B cell (primary cell): ENCODE measurements at regions not wholly inside any gene's neighbourhood (a gene's known extent, or its start where the extent isn't known, plus 50 kb on each side); places are given as distances from the start of the nearest gene placed in this dataset.

Source experiments
- ATAC-seq: fragments of 200-7000 bp; cut with Tn5 transposase; one replicate; pipeline ENCODE4 v1.10.0; 2021; ENCODE audit warnings: low read depth, mild to moderate bottlenecking, moderate number of reproducible peaks, moderate library complexity
- CTCF ChIA-PET: fragments of 350-600 bp; sonication (Branson Sonifier 250); formaldehyde crosslinking; loops from one replicate; lab custom pipeline; 2021; ENCODE audit warnings: antibody characterized with exemption, inconsistent platforms; lab: Charles Lee
- POLR2A ChIA-PET: fragments of 350-600 bp; sonication (Branson Sonifier 250); formaldehyde crosslinking; loops from one replicate; lab custom pipeline; 2021; ENCODE audit warnings: antibody characterized with exemption; lab: Charles Lee
- DNase-seq: peaks from one replicate; pipeline ENCODE4 v3.0.0; 2013
- H2AFZ ChIP-seq: 2 replicates; pipeline ENCODE4 v1.6.1; 2012; ENCODE audit warnings: mild to moderate bottlenecking, low read depth, low read length; ENCODE audit not compliant: insufficient read depth, poor library complexity, severe bottlenecking
- H3K27ac ChIP-seq, 2 donors: 1 replicate in 1 of 2; 2 replicates in 1 of 2; pipeline ENCODE4 v1.5.1; 2012 to 2013; ENCODE audit warnings: low read length in 2 of 2, mild to moderate bottlenecking in 2 of 2, moderate library complexity in 1 of 2
- H3K27me3 ChIP-seq, 4 experiments: fragments of 200-600 bp in 1 of 4; sonication (generic) in 1 of 4; replicated peaks in 1 of 4; 1 replicate in 2 of 4; 2 replicates in 2 of 4; pipeline versions ENCODE4 v1.6.1 to v1.7.0; 2013 to 2016; ENCODE audit warnings: low read length in 3 of 4, mild to moderate bottlenecking in 2 of 4, mixed read lengths in 1 of 4, moderate library complexity in 1 of 4; ENCODE audit not compliant: insufficient read depth in 4 of 4, control insufficient read depth in 3 of 4; ENCODE audit errors: control extremely low read depth in 1 of 4
- H3K36me3 ChIP-seq, 2 experiments: replicated peaks in 1 of 2; 1 replicate in 1 of 2; 2 replicates in 1 of 2; pipeline versions ENCODE4 v1.6.1 to v1.7.1; 2013; ENCODE audit warnings: low read length in 1 of 2; ENCODE audit not compliant: insufficient read depth in 2 of 2, control insufficient read depth in 1 of 2; ENCODE audit errors: control extremely low read depth in 1 of 2, extremely low read depth in 1 of 2
- H3K4me1 ChIP-seq, 2 donors: fragments of 200-600 bp in 1 of 2; sonication (generic) in 1 of 2; 1 replicate in 1 of 2; 2 replicates in 1 of 2; pipeline versions ENCODE4 v1.5.1 to v1.6.1; 2013 to 2017; ENCODE audit warnings: low read length in 2 of 2; ENCODE audit not compliant: control insufficient read depth in 2 of 2, insufficient read depth in 2 of 2
- H3K4me2 ChIP-seq: replicated peaks from 2 replicates; pipeline ENCODE3; 2012; ENCODE audit warnings: mild to moderate bottlenecking, low read depth, low read length; ENCODE audit not compliant: poor library complexity, severe bottlenecking
- H3K4me3 ChIP-seq, 5 experiments: fragments of 200-600 bp in 1 of 5; sonication (generic) in 1 of 5; 1 replicate in 3 of 5; 2 replicates in 2 of 5; pipeline versions ENCODE4 v1.5.1 to v1.7.0; 2011 to 2016; ENCODE audit warnings: low read length in 4 of 5, mild to moderate bottlenecking in 4 of 5, low read depth in 2 of 5, control low read depth in 1 of 5, moderate library complexity in 1 of 5; ENCODE audit not compliant: insufficient read depth in 1 of 5; ENCODE audit errors: control extremely low read depth in 1 of 5, extremely low read depth in 1 of 5
- H3K79me2 ChIP-seq: fragments of 200-600 bp; sonication (generic); one replicate; pipeline ENCODE4 v1.6.0; 2016; ENCODE audit warnings: low read length; ENCODE audit not compliant: control insufficient read depth, insufficient read depth
- H3K9ac ChIP-seq: fragments of 200-600 bp; sonication (generic); 2 replicates; pipeline ENCODE4 v1.6.1; 2017; ENCODE audit warnings: mild to moderate bottlenecking, low read length, moderate library complexity
- H3K9me3 ChIP-seq, 3 donors: one replicate each; pipeline versions ENCODE4 v1.6.1 to v1.7.1; 2013; ENCODE audit warnings: low read length in 2 of 3; ENCODE audit not compliant: control insufficient read depth in 2 of 3, insufficient read depth in 1 of 3; ENCODE audit errors: control extremely low read depth in 1 of 3
- H4K20me1 ChIP-seq: 2 replicates; pipeline ENCODE4 v1.6.0; 2012; ENCODE audit warnings: mild to moderate bottlenecking, low read length; ENCODE audit not compliant: insufficient read depth, control insufficient read depth, poor library complexity, severe bottlenecking
- H3K27ac Mint-ChIP-seq: one replicate; pipeline ENCODE4 v1.8.0; 2021; ENCODE audit warnings: mixed read lengths
- H3K27me3 Mint-ChIP-seq: one replicate; pipeline ENCODE4 v1.8.0; 2021; ENCODE audit warnings: mixed read lengths
- H3K4me1 Mint-ChIP-seq: one replicate; pipeline ENCODE4 v1.8.0; 2021; ENCODE audit warnings: mixed read lengths
- H3K4me3 Mint-ChIP-seq: one replicate; pipeline ENCODE4 v1.8.0; 2021; ENCODE audit warnings: mixed read lengths
- H3K9me3 Mint-ChIP-seq: one replicate; pipeline ENCODE4 v1.8.0; 2022; ENCODE audit warnings: mixed read lengths; ENCODE audit not compliant: insufficient read depth
- EZH2 ChIP-seq: IDR thresholded peaks from 2 replicates; pipeline ENCODE4 v1.6.1; 2012; ENCODE audit warnings: borderline replicate concordance, low read depth, mild to moderate bottlenecking, moderate library complexity, low read length; ENCODE audit not compliant: insufficient read depth, poor library complexity, severe bottlenecking
- WGBS: methylation state at CpG from one replicate; pipeline ENCODE4 v1.1.5; 2013; ENCODE audit warnings: missing lambda C conversion rate; ENCODE audit not compliant: insufficient coverage; 5-methylcytosine and 5-hydroxymethylcytosine counted together
- intact Hi-C: fragments of 100-400 bp; cut with micrococcal nuclease; formaldehyde crosslinking; loops from one replicate; pipeline ENCODE4 v1.10.0; 2022
- TF ChIP-seq, protein P1 (sequence below): fragments of 200-600 bp; IDR thresholded peaks from one replicate; pipeline ENCODE4 v1.8.0; 2022; ENCODE audit warnings: antibody characterized with exemption, mild to moderate bottlenecking

DNA sequence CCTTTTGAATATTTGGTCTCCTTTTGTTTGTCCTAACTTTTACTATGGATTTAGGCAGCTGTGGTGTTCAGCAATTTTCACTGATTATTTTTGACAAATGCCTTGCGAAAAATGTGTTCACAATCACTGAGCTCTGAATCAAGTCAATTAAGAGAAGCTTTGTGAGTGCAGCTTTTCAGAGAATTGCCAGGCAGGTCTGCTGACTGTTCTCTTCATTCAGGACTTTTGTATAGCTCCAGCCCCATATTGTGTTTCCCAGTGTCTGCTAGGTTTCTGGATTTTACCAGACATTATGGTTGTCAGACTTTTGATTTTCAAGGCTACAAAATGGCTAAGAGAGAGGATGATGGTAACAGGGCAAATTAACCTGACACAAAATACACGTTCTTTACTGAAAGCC lies 1055.9 kb downstream of the CDH18 start:
- TF ChIP-seq EZH2, result no peak
- TF ChIP-seq, protein P1, sequence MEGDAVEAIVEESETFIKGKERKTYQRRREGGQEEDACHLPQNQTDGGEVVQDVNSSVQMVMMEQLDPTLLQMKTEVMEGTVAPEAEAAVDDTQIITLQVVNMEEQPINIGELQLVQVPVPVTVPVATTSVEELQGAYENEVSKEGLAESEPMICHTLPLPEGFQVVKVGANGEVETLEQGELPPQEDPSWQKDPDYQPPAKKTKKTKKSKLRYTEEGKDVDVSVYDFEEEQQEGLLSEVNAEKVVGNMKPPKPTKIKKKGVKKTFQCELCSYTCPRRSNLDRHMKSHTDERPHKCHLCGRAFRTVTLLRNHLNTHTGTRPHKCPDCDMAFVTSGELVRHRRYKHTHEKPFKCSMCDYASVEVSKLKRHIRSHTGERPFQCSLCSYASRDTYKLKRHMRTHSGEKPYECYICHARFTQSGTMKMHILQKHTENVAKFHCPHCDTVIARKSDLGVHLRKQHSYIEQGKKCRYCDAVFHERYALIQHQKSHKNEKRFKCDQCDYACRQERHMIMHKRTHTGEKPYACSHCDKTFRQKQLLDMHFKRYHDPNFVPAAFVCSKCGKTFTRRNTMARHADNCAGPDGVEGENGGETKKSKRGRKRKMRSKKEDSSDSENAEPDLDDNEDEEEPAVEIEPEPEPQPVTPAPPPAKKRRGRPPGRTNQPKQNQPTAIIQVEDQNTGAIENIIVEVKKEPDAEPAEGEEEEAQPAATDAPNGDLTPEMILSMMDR, result no peak
- H3K4me3 Mint-ChIP-seq, result no peak overlapping the region
- 100% methylated on average over 1 of the region's 2 CpGs for WGBS
- no peaks in the 10 kb centered on the region for H3K36me3 ChIP-seq
- intact Hi-C loops, result no loop called here
- no peak for DNase-seq
- no peak overlapping the region for H3K9ac ChIP-seq
- no peak overlapping the region for H3K27ac Mint-ChIP-seq
- H3K27me3 Mint-ChIP-seq, result no peaks in the 10 kb centered on the region
- CTCF ChIA-PET, result no interaction called here
- no peaks in the 10 kb centered on the region for H3K9me3 Mint-ChIP-seq
- no peak overlapping the region for H3K4me2 ChIP-seq
- no peaks in the 10 kb centered on the region for H3K79me2 ChIP-seq
- H3K27me3 ChIP-seq, result no peaks in the 10 kb centered on the region
- H3K27ac ChIP-seq, result no peak overlapping the region
- H3K9me3 ChIP-seq, result no peaks in the 10 kb centered on the region
- no peak overlapping the region for H3K4me3 ChIP-seq
- no peak for ATAC-seq
- no peak overlapping the region for H2AFZ ChIP-seq
- H3K4me1 Mint-ChIP-seq, result no peaks in the 10 kb centered on the region
- no peaks in the 10 kb centered on the region for H3K4me1 ChIP-seq
- H4K20me1 ChIP-seq, result no peaks in the 10 kb centered on the region
- POLR2A ChIA-PET, result no interaction called here

DNA sequence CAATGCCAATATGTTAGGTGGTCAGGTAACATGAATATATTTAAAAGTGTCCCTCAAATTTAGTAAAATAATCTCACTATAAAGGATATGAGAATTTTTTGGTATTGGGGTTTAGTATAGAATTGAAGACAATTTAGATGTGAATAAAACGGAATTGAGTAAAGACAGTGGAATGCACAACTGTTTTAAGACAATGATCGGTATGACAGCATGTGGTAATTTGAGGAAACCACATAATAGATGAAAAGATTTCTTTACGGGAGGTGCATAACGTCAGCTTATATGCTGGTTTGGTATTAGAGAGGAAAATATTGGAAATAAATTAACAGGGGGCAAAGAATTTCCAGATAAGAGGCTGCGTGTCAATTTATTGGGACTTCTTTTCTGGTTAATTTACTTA lies 1043.2 kb downstream of the CDH18 start:
- DNase-seq (no peak), ATAC-seq (no peak)
- Histone ChIP-seq H3K4me2 (no peak overlapping the region), H3K4me3 (no peak overlapping the region), H3K4me1 (no peaks in the 10 kb centered on the region), H4K20me1 (no peaks in the 10 kb centered on the region), H3K9ac (no peak overlapping the region), H2AFZ (no peak overlapping the region), H3K27me3 (no peaks in the 10 kb centered on the region), H3K36me3 (no peaks in the 10 kb centered on the region), H3K9me3 (peaks cover 0 to 6% (median 0%) of the 10 kb centered on the region in 3 donors), H3K79me2 (no peaks in the 10 kb centered on the region), H3K27ac (no peak overlapping the region)
- POLR2A ChIA-PET, result no interaction called here
- no peaks in the 10 kb centered on the region for H3K27me3 Mint-ChIP-seq
- no peaks in the 10 kb centered on the region for H3K4me1 Mint-ChIP-seq
- 57% methylated on average over 4 of the region's 5 CpGs for WGBS
- no peak overlapping the region for H3K27ac Mint-ChIP-seq
- peaks cover 2% of the 10 kb centered on the region for H3K9me3 Mint-ChIP-seq
- CTCF ChIA-PET, result no interaction called here
- intact Hi-C loops, result no loop called here
- H3K4me3 Mint-ChIP-seq, result no peak overlapping the region
- TF ChIP-seq, protein P1, result no peak
- no peak for TF ChIP-seq EZH2
